ENCODE measurements at regions not wholly inside any gene's neighbourhood (a gene's known extent, or its start where the extent isn't known, plus 50 kb on each side); places are given as distances from the start of the nearest gene placed in this dataset.

- no peak for DNase-seq
- H3K27ac ChIP-seq: no peak overlapping the region
- no peak for TF ChIP-seq CTCF (IDR thresholded peaks at IDR 0.05)
- no peak for TF ChIP-seq POLR2AphosphoS5 (IDR thresholded peaks at IDR 0.05)
- no peak for TF ChIP-seq POLR2A (IDR thresholded peaks at IDR 0.05)
- no peak for TF ChIP-seq EP300 (IDR thresholded peaks at IDR 0.05; ENCODE audit: low read depth)
- intact Hi-C loops (cut with DNase I; ENCODE audit: low total_unique reads) (no loop called here), in situ Hi-C loops (cut with MboI; ENCODE audit: low pct_ligation_motif_present in 1 of 4, low pct_unique_long_range_greater_than_20kb in 1 of 4, low sequenced_read_pairs in 3 of 4) (no loop called here)
- H3K9me3 ChIP-seq: no peaks in the 10 kb centered on the region
- no peaks in the 10 kb centered on the region for H3K27me3 ChIP-seq
- no peaks in the 10 kb centered on the region for H3K4me1 ChIP-seq
- H3K4me3 ChIP-seq: no peak overlapping the region
- no peaks in the 10 kb centered on the region for H3K36me3 ChIP-seq
Observed at GRCh38 chr1:82044536-82044935, 243.8 kb downstream of the ADGRL2 start.

- WGBS, 2 donors (ENCODE audit: low coverage in 1 of 2): 70 to 85% methylated on average over 3 of the region's 3 CpGs
- TF ChIP-seq CTCF (IDR thresholded peaks at IDR 0.05) (no peak), POLR2AphosphoS5 (IDR thresholded peaks at IDR 0.05) (no peak), POLR2A (IDR thresholded peaks at IDR 0.05) (no peak), EP300 (IDR thresholded peaks at IDR 0.05; ENCODE audit: low read depth) (no peak)
- Histone ChIP-seq H3K4me1 (no peaks in the 10 kb centered on the region), H3K9me3 (no peaks in the 10 kb centered on the region), H3K36me3 (no peaks in the 10 kb centered on the region), H3K27ac (no peak overlapping the region), H3K4me3 (no peak overlapping the region), H3K27me3 (no peaks in the 10 kb centered on the region)
- no peak for DNase-seq
- in situ Hi-C loops (cut with MboI; ENCODE audit: low pct_ligation_motif_present in 1 of 4, low pct_unique_long_range_greater_than_20kb in 1 of 4, low sequenced_read_pairs in 3 of 4) (no loop called here), intact Hi-C loops (cut with DNase I; ENCODE audit: low total_unique reads) (no loop called here)
Observed at GRCh38 chr1:82044111-82044510, 243.4 kb downstream of the ADGRL2 start.

GRCh38 chr1:82042306-82043060 lies 241.7 kb downstream of the ADGRL2 start:
- no peaks in the 10 kb centered on the region for H3K9me3 ChIP-seq
- intact Hi-C loops (cut with DNase I; ENCODE audit: low total_unique reads): no loop called here
- in situ Hi-C loops (cut with MboI; ENCODE audit: low pct_ligation_motif_present in 1 of 4, low pct_unique_long_range_greater_than_20kb in 1 of 4, low sequenced_read_pairs in 3 of 4): no loop called here
- no peak overlapping the region for H3K4me3 ChIP-seq
- DNase-seq: no peak
- no peaks in the 10 kb centered on the region for H3K27me3 ChIP-seq
- WGBS, 2 donors (ENCODE audit: low coverage in 1 of 2): 59 to 63% methylated on average over 3 to 4 of the region's 4 CpGs
- TF ChIP-seq CTCF (IDR thresholded peaks at IDR 0.05) (no peak), POLR2A (IDR thresholded peaks at IDR 0.05) (no peak), EP300 (IDR thresholded peaks at IDR 0.05; ENCODE audit: low read depth) (no peak), POLR2AphosphoS5 (IDR thresholded peaks at IDR 0.05) (no peak)
- no peaks in the 10 kb centered on the region for H3K36me3 ChIP-seq
- H3K27ac ChIP-seq: no peak overlapping the region
- H3K4me1 ChIP-seq: no peaks in the 10 kb centered on the region
